Renal cortex interstitium (tissue), 11 donors: ENCODE measurements at regions not wholly inside any gene's neighbourhood (a gene's known extent, or its start where the extent isn't known, plus 50 kb on each side); places are given as distances from the start of the nearest gene placed in this dataset.
A peak's percentile ranks its signal among the peaks of the same experiment; 100 is the strongest.
"Not testable (repeated sequence)": the region's sequence is repeated elsewhere in the genome, so short reads cannot be mapped to it uniquely, and the experiment has no call there.

ENCODE experiments used
- DNase-seq, 11 donors: peaks; one replicate each; pipeline ENCODE4 v3.0.0-alpha.2; 2013; ENCODE audit warnings: low read depth in 9 of 11, low spot score in 4 of 11; ENCODE audit errors: extremely low read depth in 1 of 11

- no peak for DNase-seq
Observed at GRCh38 chr2:35174845-35175244, 1180.7 kb upstream of the CRIM1 start.

- no peak for DNase-seq
Observed at GRCh38 chr2:35172687-35173086, 1182.9 kb upstream of the CRIM1 start.

GRCh38 chr2:35168351-35168750, 1187.2 kb upstream of the CRIM1 start:
- no peak for DNase-seq

GRCh38 chr2:35163948-35164347, 1191.6 kb upstream of the CRIM1 start:
- DNase-seq: no peak

- no peak for DNase-seq
Observed at GRCh38 chr2:35160871-35161270, 1194.7 kb upstream of the CRIM1 start.

GRCh38 chr2:35125871-35126270, 1229.7 kb upstream of the CRIM1 start:
- no peak for DNase-seq

GRCh38 chr2:35125278-35125677, 1230.3 kb upstream of the CRIM1 start:
- no peak for DNase-seq

GRCh38 chr2:35116151-35116550, 1239.4 kb upstream of the CRIM1 start:
- no peak for DNase-seq

- peak in 2 of 11 donors; percentile 2 to 7 for DNase-seq
Observed at GRCh38 chr2:35114765-35115164, 1240.8 kb upstream of the CRIM1 start.

- not testable (repeated sequence) for DNase-seq
Observed at GRCh38 chr2:35112367-35112766, 1243.2 kb upstream of the CRIM1 start.

- DNase-seq: no peak
Observed at GRCh38 chr2:35104309-35104708, 1251.3 kb upstream of the CRIM1 start.

- DNase-seq: no peak
Observed at GRCh38 chr2:35099342-35099741, 1256.2 kb upstream of the CRIM1 start.

- peak in 1 of 11 donors; percentile 0 for DNase-seq
Observed at GRCh38 chr2:35082072-35082471, 1273.5 kb upstream of the CRIM1 start.

GRCh38 chr2:35081622-35082015, 1274.0 kb upstream of the CRIM1 start:
- no peak for DNase-seq

GRCh38 chr2:35081001-35081621, 1274.5 kb upstream of the CRIM1 start:
- no peak for DNase-seq

GRCh38 chr2:35080231-35080910, 1275.2 kb upstream of the CRIM1 start:
- DNase-seq: no peak

GRCh38 chr2:35067420-35067819, 1288.2 kb upstream of the CRIM1 start:
- no peak for DNase-seq

- no peak for DNase-seq
Observed at GRCh38 chr2:35063836-35064235, 1291.7 kb upstream of the CRIM1 start.

GRCh38 chr2:35035883-35036282, 1319.7 kb upstream of the CRIM1 start:
- DNase-seq: peak in 1 of 11 donors; percentile 0

GRCh38 chr2:35033748-35034147, 1321.8 kb upstream of the CRIM1 start:
- DNase-seq: no peak

- DNase-seq: no peak
Observed at GRCh38 chr2:35023545-35023944, 1332.0 kb upstream of the CRIM1 start.
